ENCODE measurements at regions not wholly inside any gene's neighbourhood (a gene's known extent, or its start where the extent isn't known, plus 50 kb on each side); places are given as distances from the start of the nearest gene placed in this dataset.

- no peak overlapping the region for H3K4me3 ChIP-seq (ENCODE audit: low read depth in 1 of 3, low read length in 3 of 3)
- no peaks in the 10 kb centered on the region for H3K36me3 ChIP-seq (ENCODE audit: control insufficient read depth in 4 of 4, insufficient read depth in 3 of 4, low read depth in 1 of 4, low read length in 3 of 4)
- TF ChIP-seq HNF4A (conservative IDR thresholded peaks at IDR 0.05) (no peak), ZBTB33 (IDR thresholded peaks at IDR 0.05) (no peak), EGR1 (IDR thresholded peaks at IDR 0.05; ENCODE audit: low read depth in 2 of 2) (no peak), GABPA (IDR thresholded peaks at IDR 0.05 in 1 of 2, conservative IDR thresholded peaks at IDR 0.05 in 1 of 2) (no peak)
- H3K9me3 ChIP-seq (ENCODE audit: control insufficient read depth in 4 of 4, low read length in 3 of 4) = no peaks in the 10 kb centered on the region
- H3K27ac ChIP-seq (ENCODE audit: low read depth in 1 of 2, low read length in 2 of 2) = no peak overlapping the region
- 89% methylated on average over 12 of the region's 12 CpGs for WGBS
- no peaks in the 10 kb centered on the region for H3K27me3 ChIP-seq (ENCODE audit: control insufficient read depth in 4 of 4, insufficient read depth in 4 of 4, low read length in 3 of 4)
- DNase-seq (ENCODE audit: low spot score) = no peak
- H3K4me1 ChIP-seq (ENCODE audit: control insufficient read depth in 4 of 4, insufficient read depth in 4 of 4, low read length in 3 of 4) = no peaks in the 10 kb centered on the region
- H3K9ac ChIP-seq (ENCODE audit: low read depth in 1 of 2, low read length in 2 of 2) = no peak overlapping the region
These were observed 402.0 kb upstream of the KLF6 start for GRCh38 chr10:4186849-4187540.

GRCh38 chr10:4183761-4184261 lies 398.8 kb upstream of the KLF6 start:
- Histone ChIP-seq H3K9ac (ENCODE audit: low read depth in 1 of 2, low read length in 2 of 2) (no peak overlapping the region), H3K27ac (ENCODE audit: low read depth in 1 of 2, low read length in 2 of 2) (no peak overlapping the region), H3K27me3 (ENCODE audit: control insufficient read depth in 4 of 4, insufficient read depth in 4 of 4, low read length in 3 of 4) (no peaks in the 10 kb centered on the region), H3K9me3 (ENCODE audit: control insufficient read depth in 4 of 4, low read length in 3 of 4) (no peaks in the 10 kb centered on the region), H3K4me3 (ENCODE audit: low read depth in 1 of 3, low read length in 3 of 3) (no peak overlapping the region), H3K4me1 (ENCODE audit: control insufficient read depth in 4 of 4, insufficient read depth in 4 of 4, low read length in 3 of 4) (no peaks in the 10 kb centered on the region), H3K36me3 (ENCODE audit: control insufficient read depth in 4 of 4, insufficient read depth in 3 of 4, low read depth in 1 of 4, low read length in 3 of 4) (no peaks in the 10 kb centered on the region)
- TF ChIP-seq HNF4A (conservative IDR thresholded peaks at IDR 0.05) = no peak
- TF ChIP-seq GABPA (IDR thresholded peaks at IDR 0.05 in 1 of 2, conservative IDR thresholded peaks at IDR 0.05 in 1 of 2) = no peak
- TF ChIP-seq RXRA (IDR thresholded peaks at IDR 0.05) = no peak
- TF ChIP-seq, protein P1, sequence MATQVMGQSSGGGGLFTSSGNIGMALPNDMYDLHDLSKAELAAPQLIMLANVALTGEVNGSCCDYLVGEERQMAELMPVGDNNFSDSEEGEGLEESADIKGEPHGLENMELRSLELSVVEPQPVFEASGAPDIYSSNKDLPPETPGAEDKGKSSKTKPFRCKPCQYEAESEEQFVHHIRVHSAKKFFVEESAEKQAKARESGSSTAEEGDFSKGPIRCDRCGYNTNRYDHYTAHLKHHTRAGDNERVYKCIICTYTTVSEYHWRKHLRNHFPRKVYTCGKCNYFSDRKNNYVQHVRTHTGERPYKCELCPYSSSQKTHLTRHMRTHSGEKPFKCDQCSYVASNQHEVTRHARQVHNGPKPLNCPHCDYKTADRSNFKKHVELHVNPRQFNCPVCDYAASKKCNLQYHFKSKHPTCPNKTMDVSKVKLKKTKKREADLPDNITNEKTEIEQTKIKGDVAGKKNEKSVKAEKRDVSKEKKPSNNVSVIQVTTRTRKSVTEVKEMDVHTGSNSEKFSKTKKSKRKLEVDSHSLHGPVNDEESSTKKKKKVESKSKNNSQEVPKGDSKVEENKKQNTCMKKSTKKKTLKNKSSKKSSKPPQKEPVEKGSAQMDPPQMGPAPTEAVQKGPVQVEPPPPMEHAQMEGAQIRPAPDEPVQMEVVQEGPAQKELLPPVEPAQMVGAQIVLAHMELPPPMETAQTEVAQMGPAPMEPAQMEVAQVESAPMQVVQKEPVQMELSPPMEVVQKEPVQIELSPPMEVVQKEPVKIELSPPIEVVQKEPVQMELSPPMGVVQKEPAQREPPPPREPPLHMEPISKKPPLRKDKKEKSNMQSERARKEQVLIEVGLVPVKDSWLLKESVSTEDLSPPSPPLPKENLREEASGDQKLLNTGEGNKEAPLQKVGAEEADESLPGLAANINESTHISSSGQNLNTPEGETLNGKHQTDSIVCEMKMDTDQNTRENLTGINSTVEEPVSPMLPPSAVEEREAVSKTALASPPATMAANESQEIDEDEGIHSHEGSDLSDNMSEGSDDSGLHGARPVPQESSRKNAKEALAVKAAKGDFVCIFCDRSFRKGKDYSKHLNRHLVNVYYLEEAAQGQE (IDR thresholded peaks at IDR 0.05) = no peak
- no peak for TF ChIP-seq CTCF (IDR thresholded peaks at IDR 0.05; ENCODE audit: low read depth, low read length, missing input control)
- no peak for TF ChIP-seq NR2F2 (IDR thresholded peaks at IDR 0.05)
- no peak for TF ChIP-seq SP1 (IDR thresholded peaks at IDR 0.05)
- WGBS = 43% methylated on average over 3 of the region's 3 CpGs
- no peak for DNase-seq (ENCODE audit: low spot score)

Measured in liver (tissue), 8 donors.